ENCODE measurements at regions not wholly inside any gene's neighbourhood (a gene's known extent, or its start where the extent isn't known, plus 50 kb on each side); places are given as distances from the start of the nearest gene placed in this dataset.

DNA sequence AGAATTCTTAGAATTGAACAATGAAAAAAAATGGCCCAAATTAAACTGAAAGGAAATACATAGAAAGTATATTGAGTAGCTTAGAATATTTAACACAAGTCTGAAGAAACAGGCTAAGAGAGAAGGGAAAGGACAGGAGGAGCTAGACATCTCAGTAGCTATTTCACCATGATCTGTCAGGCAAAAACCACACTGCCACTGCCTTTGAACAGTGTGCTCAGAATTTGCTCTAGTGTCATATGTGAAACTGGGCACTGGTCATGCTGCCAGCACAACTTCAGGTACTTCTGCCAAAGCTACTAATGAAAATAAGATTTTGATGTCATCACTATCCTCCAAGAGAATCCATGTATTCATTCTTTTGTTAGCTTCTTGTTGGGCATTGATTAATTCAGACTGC lies 1280.8 kb upstream of the PCDH20 start:
- no peak for DNase-seq
- Mint-ChIP-seq H3K9me3 (peaks cover 15% of the 10 kb centered on the region), H3K27me3 (ENCODE audit: insufficient read depth) (no peaks in the 10 kb centered on the region), H3K4me1 (ENCODE audit: low read depth) (no peaks in the 10 kb centered on the region), H3K27ac (no peak overlapping the region), H3K36me3 (ENCODE audit: low read depth) (peaks cover 5% of the 10 kb centered on the region; the same call in 1 of the 2 replicates), H3K4me3 (no peak overlapping the region)
- TF ChIP-seq CTCF (IDR thresholded peaks at IDR 0.05), result no peak

- H3K4me3 Mint-ChIP-seq, result no peak overlapping the region
- DNase-seq, result no peak
- no peaks in the 10 kb centered on the region for H3K27me3 Mint-ChIP-seq (ENCODE audit: insufficient read depth)
- H3K4me1 Mint-ChIP-seq (ENCODE audit: low read depth), result no peaks in the 10 kb centered on the region
- H3K9me3 Mint-ChIP-seq, result peaks cover 20% of the 10 kb centered on the region
- H3K36me3 Mint-ChIP-seq (ENCODE audit: low read depth), result peaks cover 5% of the 10 kb centered on the region; the same call in 1 of the 2 replicates
- H3K27ac Mint-ChIP-seq, result no peak overlapping the region
- no peak for TF ChIP-seq CTCF (IDR thresholded peaks at IDR 0.05)
These were observed 1272.1 kb upstream of the PCDH20 start for GRCh38 chr13:62687732-62688131.

- Mint-ChIP-seq H3K4me1 (ENCODE audit: low read depth) (no peaks in the 10 kb centered on the region), H3K36me3 (ENCODE audit: low read depth) (no peaks in the 10 kb centered on the region), H3K9me3 (peaks cover 14% of the 10 kb centered on the region; the same call in 1 of the 2 replicates), H3K4me3 (no peak overlapping the region), H3K27me3 (ENCODE audit: insufficient read depth) (no peaks in the 10 kb centered on the region), H3K27ac (no peak overlapping the region)
- TF ChIP-seq CTCF (IDR thresholded peaks at IDR 0.05), result no peak
- no peak for DNase-seq
These were observed 1268.7 kb upstream of the PCDH20 start for GRCh38 chr13:62684359-62684758.

GRCh38 chr13:62682788-62683187 lies 1267.1 kb upstream of the PCDH20 start:
- no peaks in the 10 kb centered on the region for H3K36me3 Mint-ChIP-seq (ENCODE audit: low read depth)
- H3K4me3 Mint-ChIP-seq, result no peak overlapping the region
- no peak for TF ChIP-seq CTCF (IDR thresholded peaks at IDR 0.05)
- H3K27ac Mint-ChIP-seq, result no peak overlapping the region
- no peak for DNase-seq
- H3K9me3 Mint-ChIP-seq, result peaks cover 14% of the 10 kb centered on the region; the same call in 1 of the 2 replicates
- H3K27me3 Mint-ChIP-seq (ENCODE audit: insufficient read depth), result no peaks in the 10 kb centered on the region; the same call in 1 of the 2 replicates
- H3K4me1 Mint-ChIP-seq (ENCODE audit: low read depth), result no peaks in the 10 kb centered on the region

DNA sequence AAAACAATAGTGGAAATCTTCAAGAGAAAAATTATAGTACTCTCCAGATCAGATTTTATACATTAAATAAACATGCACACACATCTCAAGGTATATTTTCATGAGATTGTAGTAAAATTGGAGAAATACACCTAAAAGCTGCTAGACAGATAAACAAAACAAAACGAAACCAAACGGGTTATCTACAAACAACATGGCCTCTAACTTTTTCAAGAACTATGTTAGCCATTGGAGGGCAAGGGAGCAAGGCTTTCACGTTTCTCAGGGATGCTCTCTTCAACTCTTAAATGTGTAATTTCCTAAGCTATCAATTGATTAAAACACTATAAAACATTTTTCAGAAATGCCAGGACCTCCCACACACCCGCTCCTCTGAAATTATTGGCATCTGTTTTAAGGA lies 1262.4 kb upstream of the PCDH20 start:
- peaks cover 17% of the 10 kb centered on the region for H3K9me3 Mint-ChIP-seq

More for the DNA sequence above, 1262.4 kb upstream of the PCDH20 start:
- Mint-ChIP-seq H3K36me3 (ENCODE audit: low read depth) (no peaks in the 10 kb centered on the region), H3K4me3 (peak overlapping the region; percentile 13; the same call in 1 of the 2 replicates), H3K27me3 (ENCODE audit: insufficient read depth) (no peaks in the 10 kb centered on the region; the same call in 1 of the 2 replicates), H3K27ac (no peak overlapping the region), H3K4me1 (ENCODE audit: low read depth) (no peaks in the 10 kb centered on the region)
- no peak for DNase-seq
- no peak for TF ChIP-seq CTCF (IDR thresholded peaks at IDR 0.05)
